ENCODE measurements at regions not wholly inside any gene's neighbourhood (a gene's known extent, or its start where the extent isn't known, plus 50 kb on each side); places are given as distances from the start of the nearest gene placed in this dataset.

DNA sequence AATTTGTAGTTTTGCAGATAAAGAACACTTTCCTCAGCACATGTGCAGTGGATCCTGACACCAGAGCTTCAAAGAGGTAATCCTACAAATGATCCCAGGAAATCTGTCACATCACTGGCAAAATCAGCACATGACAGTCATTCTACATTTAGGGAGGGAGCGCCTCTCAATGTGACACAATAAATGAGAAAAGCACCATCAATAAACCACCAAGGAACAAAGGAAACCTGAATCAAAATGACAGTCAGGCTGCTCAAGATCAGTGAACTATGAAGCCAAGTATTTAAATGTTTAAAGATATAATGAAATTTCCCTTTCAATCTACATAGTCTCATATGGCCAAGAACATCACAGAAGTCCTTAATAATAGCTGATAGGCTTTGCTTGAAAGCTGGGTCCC, 119.5 kb downstream of the LRRN1 start:
- H3K4me3 ChIP-seq (ENCODE audit: low read depth in 2 of 2, low read length in 1 of 2): no peak overlapping the region
- H3K9me2 ChIP-seq: no peaks in the 10 kb centered on the region
- H3K27ac ChIP-seq (ENCODE audit: low read depth in 2 of 2, low read length in 1 of 2): no peak overlapping the region
- no peaks in the 10 kb centered on the region for H3K27me3 ChIP-seq (ENCODE audit: insufficient read depth)
- H3K79me2 ChIP-seq (ENCODE audit: insufficient read depth): no peaks in the 10 kb centered on the region
- H3K9me3 ChIP-seq: no peaks in the 10 kb centered on the region
- DNase-seq: no peak
- no peaks in the 10 kb centered on the region for H3F3A ChIP-seq (replicated peaks; ENCODE audit: insufficient read depth)
- no peak for TF ChIP-seq SIN3A (IDR thresholded peaks at IDR 0.05; ENCODE audit: borderline replicate concordance, low read depth, low read length)
- no peak for TF ChIP-seq FOXM1 (IDR thresholded peaks at IDR 0.05; ENCODE audit: low read depth)
- TF ChIP-seq, protein P1, sequence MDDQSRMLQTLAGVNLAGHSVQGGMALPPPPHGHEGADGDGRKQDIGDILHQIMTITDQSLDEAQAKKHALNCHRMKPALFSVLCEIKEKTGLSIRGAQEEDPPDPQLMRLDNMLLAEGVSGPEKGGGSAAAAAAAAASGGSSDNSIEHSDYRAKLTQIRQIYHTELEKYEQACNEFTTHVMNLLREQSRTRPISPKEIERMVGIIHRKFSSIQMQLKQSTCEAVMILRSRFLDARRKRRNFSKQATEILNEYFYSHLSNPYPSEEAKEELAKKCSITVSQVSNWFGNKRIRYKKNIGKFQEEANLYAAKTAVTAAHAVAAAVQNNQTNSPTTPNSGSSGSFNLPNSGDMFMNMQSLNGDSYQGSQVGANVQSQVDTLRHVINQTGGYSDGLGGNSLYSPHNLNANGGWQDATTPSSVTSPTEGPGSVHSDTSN (IDR thresholded peaks at IDR 0.05): no peak
- no peak for TF ChIP-seq RFX5 (IDR thresholded peaks at IDR 0.05; ENCODE audit: low read length)
- TF ChIP-seq CHD2 (IDR thresholded peaks at IDR 0.05; ENCODE audit: low read length, partially characterized antibody): no peak
- TF ChIP-seq, protein P2, sequence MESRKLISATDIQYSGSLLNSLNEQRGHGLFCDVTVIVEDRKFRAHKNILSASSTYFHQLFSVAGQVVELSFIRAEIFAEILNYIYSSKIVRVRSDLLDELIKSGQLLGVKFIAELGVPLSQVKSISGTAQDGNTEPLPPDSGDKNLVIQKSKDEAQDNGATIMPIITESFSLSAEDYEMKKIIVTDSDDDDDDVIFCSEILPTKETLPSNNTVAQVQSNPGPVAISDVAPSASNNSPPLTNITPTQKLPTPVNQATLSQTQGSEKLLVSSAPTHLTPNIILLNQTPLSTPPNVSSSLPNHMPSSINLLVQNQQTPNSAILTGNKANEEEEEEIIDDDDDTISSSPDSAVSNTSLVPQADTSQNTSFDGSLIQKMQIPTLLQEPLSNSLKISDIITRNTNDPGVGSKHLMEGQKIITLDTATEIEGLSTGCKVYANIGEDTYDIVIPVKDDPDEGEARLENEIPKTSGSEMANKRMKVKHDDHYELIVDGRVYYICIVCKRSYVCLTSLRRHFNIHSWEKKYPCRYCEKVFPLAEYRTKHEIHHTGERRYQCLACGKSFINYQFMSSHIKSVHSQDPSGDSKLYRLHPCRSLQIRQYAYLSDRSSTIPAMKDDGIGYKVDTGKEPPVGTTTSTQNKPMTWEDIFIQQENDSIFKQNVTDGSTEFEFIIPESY (IDR thresholded peaks at IDR 0.05; ENCODE audit: borderline replicate concordance, low read depth): no peak
- TF ChIP-seq MXI1 (IDR thresholded peaks at IDR 0.05; ENCODE audit: low read depth, low read length): no peak
- CTCF ChIA-PET: no interaction called here
- no peak overlapping the region for H3K4me2 ChIP-seq
- POLR2A ChIA-PET: no interaction called here
- H3K36me3 ChIP-seq (replicated peaks in 1 of 2; ENCODE audit: control insufficient read depth in 1 of 2, insufficient read depth in 2 of 2, low read length in 1 of 2): no peaks in the 10 kb centered on the region
- no peak overlapping the region for H2AFZ ChIP-seq (ENCODE audit: low read depth)
- H4K20me1 ChIP-seq (ENCODE audit: insufficient read depth): no peaks in the 10 kb centered on the region
- 24% methylated on average over 1 of the region's 1 CpG for WGBS (ENCODE audit: low lambda C conversion rate)
- no peak overlapping the region for H3K9ac ChIP-seq
- no peaks in the 10 kb centered on the region for H3K4me1 ChIP-seq (ENCODE audit: control insufficient read depth in 1 of 2, insufficient read depth in 2 of 2, low read depth in 1 of 2, low read length in 1 of 2)

DNA sequence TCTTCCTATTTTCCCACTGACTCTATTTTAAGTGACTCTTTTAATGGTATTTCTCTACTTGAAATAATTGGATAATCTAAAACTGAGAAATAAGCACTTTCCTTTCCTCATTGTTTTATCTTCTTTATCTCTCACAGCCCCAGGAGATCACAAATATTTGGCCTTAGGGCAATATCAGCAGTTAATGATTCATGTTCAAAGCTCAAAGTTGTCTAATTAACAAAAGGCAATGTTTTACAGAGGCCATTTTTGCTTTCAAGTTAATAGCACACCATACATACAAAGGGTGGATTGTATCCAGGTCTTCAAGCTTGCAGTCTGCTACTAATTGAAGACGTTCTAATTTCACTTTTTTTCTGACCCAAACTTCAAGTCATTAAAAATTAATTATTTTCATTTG, 120.1 kb downstream of the LRRN1 start:
- no peaks in the 10 kb centered on the region for H3F3A ChIP-seq (replicated peaks; ENCODE audit: insufficient read depth)
- H3K9me2 ChIP-seq: no peaks in the 10 kb centered on the region
- no peak overlapping the region for H3K4me2 ChIP-seq
- no peak overlapping the region for H3K4me3 ChIP-seq (ENCODE audit: low read depth in 2 of 2, low read length in 1 of 2)
- no peaks in the 10 kb centered on the region for H4K20me1 ChIP-seq (ENCODE audit: insufficient read depth)
- H3K79me2 ChIP-seq (ENCODE audit: insufficient read depth): no peaks in the 10 kb centered on the region
- no peaks in the 10 kb centered on the region for H3K9me3 ChIP-seq
- no peaks in the 10 kb centered on the region for H3K36me3 ChIP-seq (replicated peaks in 1 of 2; ENCODE audit: control insufficient read depth in 1 of 2, insufficient read depth in 2 of 2, low read length in 1 of 2)
- no peak for DNase-seq
- H3K27me3 ChIP-seq (ENCODE audit: insufficient read depth): no peaks in the 10 kb centered on the region
- H3K27ac ChIP-seq (ENCODE audit: low read depth in 2 of 2, low read length in 1 of 2): no peak overlapping the region
- TF ChIP-seq, protein P3, sequence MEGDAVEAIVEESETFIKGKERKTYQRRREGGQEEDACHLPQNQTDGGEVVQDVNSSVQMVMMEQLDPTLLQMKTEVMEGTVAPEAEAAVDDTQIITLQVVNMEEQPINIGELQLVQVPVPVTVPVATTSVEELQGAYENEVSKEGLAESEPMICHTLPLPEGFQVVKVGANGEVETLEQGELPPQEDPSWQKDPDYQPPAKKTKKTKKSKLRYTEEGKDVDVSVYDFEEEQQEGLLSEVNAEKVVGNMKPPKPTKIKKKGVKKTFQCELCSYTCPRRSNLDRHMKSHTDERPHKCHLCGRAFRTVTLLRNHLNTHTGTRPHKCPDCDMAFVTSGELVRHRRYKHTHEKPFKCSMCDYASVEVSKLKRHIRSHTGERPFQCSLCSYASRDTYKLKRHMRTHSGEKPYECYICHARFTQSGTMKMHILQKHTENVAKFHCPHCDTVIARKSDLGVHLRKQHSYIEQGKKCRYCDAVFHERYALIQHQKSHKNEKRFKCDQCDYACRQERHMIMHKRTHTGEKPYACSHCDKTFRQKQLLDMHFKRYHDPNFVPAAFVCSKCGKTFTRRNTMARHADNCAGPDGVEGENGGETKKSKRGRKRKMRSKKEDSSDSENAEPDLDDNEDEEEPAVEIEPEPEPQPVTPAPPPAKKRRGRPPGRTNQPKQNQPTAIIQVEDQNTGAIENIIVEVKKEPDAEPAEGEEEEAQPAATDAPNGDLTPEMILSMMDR (IDR thresholded peaks at IDR 0.05): no peak
- TF ChIP-seq CHD2 (IDR thresholded peaks at IDR 0.05; ENCODE audit: low read length, partially characterized antibody) (no peak), TAF1 (IDR thresholded peaks at IDR 0.05; ENCODE audit: borderline replicate concordance, low read depth, low read length) (no peak), RAD21 (IDR thresholded peaks at IDR 0.05; ENCODE audit: low read length) (no peak), MEF2A (IDR thresholded peaks at IDR 0.05; ENCODE audit: borderline replicate concordance, low read depth) (no peak), YY1 (IDR thresholded peaks at IDR 0.05; ENCODE audit: low read depth) (no peak), RFX5 (IDR thresholded peaks at IDR 0.05; ENCODE audit: low read length) (no peak), RXRA (IDR thresholded peaks at IDR 0.05; ENCODE audit: borderline replicate concordance, low read depth) (no peak), EZH2phosphoT487 (IDR thresholded peaks at IDR 0.05; ENCODE audit: borderline replicate concordance, low read depth) (no peak), TCF12 (IDR thresholded peaks at IDR 0.05) (no peak), NRF1 (IDR thresholded peaks at IDR 0.05; ENCODE audit: low read depth, low read length) (no peak), GABPA (IDR thresholded peaks at IDR 0.05; ENCODE audit: low read depth) (no peak), GATA2 (CRISPR knock-in tag; IDR thresholded peaks at IDR 0.05) (no peak), RCOR1 (IDR thresholded peaks at IDR 0.05; ENCODE audit: low read length) (no peak), ELF1 (IDR thresholded peaks at IDR 0.05) (no peak)
- TF ChIP-seq, protein P4, sequence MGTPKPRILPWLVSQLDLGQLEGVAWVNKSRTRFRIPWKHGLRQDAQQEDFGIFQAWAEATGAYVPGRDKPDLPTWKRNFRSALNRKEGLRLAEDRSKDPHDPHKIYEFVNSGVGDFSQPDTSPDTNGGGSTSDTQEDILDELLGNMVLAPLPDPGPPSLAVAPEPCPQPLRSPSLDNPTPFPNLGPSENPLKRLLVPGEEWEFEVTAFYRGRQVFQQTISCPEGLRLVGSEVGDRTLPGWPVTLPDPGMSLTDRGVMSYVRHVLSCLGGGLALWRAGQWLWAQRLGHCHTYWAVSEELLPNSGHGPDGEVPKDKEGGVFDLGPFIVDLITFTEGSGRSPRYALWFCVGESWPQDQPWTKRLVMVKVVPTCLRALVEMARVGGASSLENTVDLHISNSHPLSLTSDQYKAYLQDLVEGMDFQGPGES (IDR thresholded peaks at IDR 0.05; ENCODE audit: low read depth, low read length): no peak
- TF ChIP-seq, protein P2 (IDR thresholded peaks at IDR 0.05; ENCODE audit: borderline replicate concordance, low read depth): no peak
- ChIA-PET POLR2A (no interaction called here), CTCF (no interaction called here)
- H2AFZ ChIP-seq (ENCODE audit: low read depth): no peak overlapping the region
- WGBS (ENCODE audit: low lambda C conversion rate): 8% methylated on average over 1 of the region's 1 CpG
- H3K9ac ChIP-seq: no peak overlapping the region
- no peaks in the 10 kb centered on the region for H3K4me1 ChIP-seq (ENCODE audit: control insufficient read depth in 1 of 2, insufficient read depth in 2 of 2, low read depth in 1 of 2, low read length in 1 of 2)
